RWPE1 (cell line): ENCODE measurements at regions not wholly inside any gene's neighbourhood (a gene's known extent, or its start where the extent isn't known, plus 50 kb on each side); places are given as distances from the start of the nearest gene placed in this dataset.

Source experiments
- CTCF ChIA-PET: fragments of 350-600 bp; sonication (Branson Sonifier 250); formaldehyde crosslinking; extraction: SDS; loops from one replicate; lab custom pipeline; 2021; lab: Yijun Ruan, JAX
- POLR2A ChIA-PET: fragments of 400-600 bp; formaldehyde crosslinking; extraction: SDS; loops from one replicate; lab custom pipeline; 2020; ENCODE audit warnings: antibody characterized with exemption; ENCODE audit not compliant: low non-redundant PET; lab: Yijun Ruan, JAX
- DNase-seq: peaks from one replicate; pipeline ENCODE4 v3.0.0; 2012; ENCODE audit warnings: low spot score
- H3K27ac ChIP-seq: fragments of 450-650 bp; 2 replicates; pipeline ENCODE4 v1.5.1; 2017
- CTCF ChIP-seq: fragments of 450-650 bp; conservative IDR thresholded peaks from 2 replicates; pipeline ENCODE4 v1.5.1; 2017; ENCODE audit warnings: low read depth, mild to moderate bottlenecking

- DNase-seq = no peak
- H3K27ac ChIP-seq = no peak overlapping the region
- ChIA-PET CTCF (no interaction called here), POLR2A (no interaction called here)
- TF ChIP-seq CTCF = no peak
Observed at GRCh38 chr3:36215241-36215640, 165.1 kb upstream of the STAC start.

GRCh38 chr3:36219398-36219797, 160.9 kb upstream of the STAC start:
- ChIA-PET POLR2A (no interaction called here), CTCF (no interaction called here)
- no peak overlapping the region for H3K27ac ChIP-seq
- no peak for TF ChIP-seq CTCF
- DNase-seq = no peak

GRCh38 chr3:36220173-36220572, 160.1 kb upstream of the STAC start:
- DNase-seq = no peak
- H3K27ac ChIP-seq = no peak overlapping the region
- no peak for TF ChIP-seq CTCF
- ChIA-PET CTCF (no interaction called here), POLR2A (no interaction called here)

GRCh38 chr3:36221975-36222374, 158.3 kb upstream of the STAC start:
- POLR2A ChIA-PET = no interaction called here
- DNase-seq = no peak
- no peak overlapping the region for H3K27ac ChIP-seq
- no peak for TF ChIP-seq CTCF
- CTCF ChIA-PET = no interaction called here

GRCh38 chr3:36227980-36228379, 152.3 kb upstream of the STAC start:
- ChIA-PET POLR2A (no interaction called here), CTCF (no interaction called here)
- no peak overlapping the region for H3K27ac ChIP-seq
- no peak for DNase-seq
- TF ChIP-seq CTCF = no peak

GRCh38 chr3:36229496-36229895, 150.8 kb upstream of the STAC start:
- CTCF ChIA-PET = no interaction called here

More at GRCh38 chr3:36229496-36229895, 150.8 kb upstream of the STAC start:
- DNase-seq = no peak
- H3K27ac ChIP-seq = no peak overlapping the region
- POLR2A ChIA-PET = no interaction called here
- TF ChIP-seq CTCF = no peak
